Epidermal melanocyte (primary cell): ENCODE measurements at regions not wholly inside any gene's neighbourhood (a gene's known extent, or its start where the extent isn't known, plus 50 kb on each side); places are given as distances from the start of the nearest gene placed in this dataset.
A peak's percentile ranks its signal among the peaks of the same experiment; 100 is the strongest.

Experiments
- DNase-seq: peaks from one replicate; pipeline ENCODE4 v3.0.0; 2011; ENCODE audit warnings: low spot score; ENCODE audit not compliant: insufficient read length

DNA sequence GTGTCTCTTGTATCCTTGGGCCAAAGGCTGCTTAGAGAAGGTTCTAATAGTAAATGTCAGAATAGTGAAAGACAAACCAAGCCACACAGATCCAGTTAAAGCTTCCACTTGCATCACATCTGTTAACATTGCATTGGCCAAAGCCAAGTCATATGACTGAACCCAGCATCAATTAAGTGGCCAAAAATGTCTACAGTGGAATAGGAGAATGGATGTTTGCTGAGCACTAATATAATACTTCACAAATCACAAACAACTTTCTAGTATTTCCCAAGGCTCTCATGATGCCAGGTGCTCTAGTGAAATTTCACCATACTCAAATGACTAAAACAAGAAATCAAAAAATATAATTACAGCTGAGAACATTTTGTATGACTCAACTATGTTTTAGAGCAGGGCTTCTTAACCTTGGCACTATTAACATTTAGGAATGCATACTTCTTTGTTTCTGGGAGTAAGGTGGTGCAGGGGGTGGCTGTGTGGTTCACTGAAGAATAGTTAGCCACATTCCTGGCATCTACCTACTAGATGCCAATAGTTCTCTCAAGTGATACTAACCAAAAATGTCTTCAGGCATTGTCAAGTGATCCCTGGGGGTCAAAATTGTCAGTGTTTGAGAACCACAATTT, 148.0 kb upstream of the SPTLC3 start:
- DNase-seq, result no peak

GRCh38 chr20:12869669-12870068, 139.1 kb upstream of the SPTLC3 start:
- no peak for DNase-seq

GRCh38 chr20:12870588-12870987, 138.2 kb upstream of the SPTLC3 start:
- no peak for DNase-seq

DNA sequence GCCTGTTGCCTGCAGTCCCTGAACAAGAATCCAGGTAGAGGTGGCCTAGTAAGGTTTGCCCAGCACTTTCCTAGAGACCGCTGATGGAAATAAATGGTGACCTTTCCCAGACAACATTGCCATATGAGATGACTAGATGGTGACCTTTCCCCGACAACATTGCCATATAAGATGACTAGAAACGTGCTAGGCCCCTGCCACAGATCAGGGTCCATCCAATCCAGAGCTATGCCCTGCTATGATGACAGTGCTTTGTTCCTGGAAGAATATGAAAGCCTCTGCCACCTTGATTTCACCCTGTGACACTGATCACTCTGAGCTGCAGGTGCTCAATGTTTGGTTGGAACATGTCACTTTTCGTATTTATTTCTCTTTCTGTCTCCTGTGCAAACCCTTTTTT, 133.8 kb upstream of the SPTLC3 start:
- DNase-seq, result no peak

GRCh38 chr20:12875510-12875909, 133.3 kb upstream of the SPTLC3 start:
- DNase-seq, result no peak

DNA sequence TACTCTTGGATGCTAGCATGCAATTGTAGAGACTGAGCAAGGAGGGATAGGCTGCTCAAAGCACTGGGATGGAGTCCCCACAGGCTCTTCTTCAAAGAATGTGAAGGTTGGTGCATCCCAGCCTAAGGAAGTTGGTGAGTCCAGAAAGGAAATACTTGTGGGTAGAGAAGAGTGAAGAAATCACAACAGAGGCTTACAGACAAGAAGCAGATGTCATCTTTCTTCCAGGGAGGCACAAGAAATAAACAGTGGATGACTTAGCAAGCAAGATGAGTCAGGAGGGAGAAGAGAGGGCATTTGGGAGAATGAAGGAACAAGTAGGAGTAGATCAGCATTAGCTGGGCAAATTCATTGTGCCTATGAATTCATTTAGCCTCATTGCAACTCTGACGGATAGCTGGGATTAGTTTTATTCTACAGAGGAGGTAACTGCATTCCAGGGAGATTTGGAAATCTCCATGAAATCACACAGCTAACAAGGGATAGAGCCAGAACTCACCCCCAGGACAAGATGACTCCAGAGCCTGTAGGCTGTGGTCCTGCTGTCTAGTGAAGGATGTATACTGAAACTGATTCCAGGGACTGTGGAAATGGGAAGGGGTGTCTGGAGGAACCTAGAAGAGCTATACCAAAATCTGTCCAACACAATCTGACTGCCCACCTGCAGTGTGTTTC, 125.8 kb upstream of the SPTLC3 start:
- DNase-seq, result peak; percentile 34

DNA sequence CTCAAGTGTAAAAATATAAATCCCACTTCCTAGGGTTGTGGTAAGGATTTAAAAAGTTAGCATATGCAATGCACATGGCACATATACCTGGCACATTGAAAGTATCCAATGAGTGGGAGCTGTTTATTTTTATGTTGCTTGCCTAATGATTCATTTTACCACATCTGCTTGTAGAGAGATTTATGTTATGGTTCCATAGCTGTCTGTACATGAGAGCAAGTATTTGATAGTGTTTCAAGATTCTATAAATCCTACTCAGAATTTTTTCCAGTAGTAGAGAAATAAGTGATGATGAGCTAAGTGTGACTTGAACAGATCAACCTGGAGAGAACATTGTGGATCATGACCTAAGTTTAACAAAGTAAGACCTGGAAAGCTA, 125.3 kb upstream of the SPTLC3 start:
- no peak for DNase-seq

- no peak for DNase-seq
These were observed 122.0 kb upstream of the SPTLC3 start for GRCh38 chr20:12886618-12887363.

- DNase-seq, result no peak
These were observed 117.1 kb upstream of the SPTLC3 start for GRCh38 chr20:12891643-12892042.

DNA sequence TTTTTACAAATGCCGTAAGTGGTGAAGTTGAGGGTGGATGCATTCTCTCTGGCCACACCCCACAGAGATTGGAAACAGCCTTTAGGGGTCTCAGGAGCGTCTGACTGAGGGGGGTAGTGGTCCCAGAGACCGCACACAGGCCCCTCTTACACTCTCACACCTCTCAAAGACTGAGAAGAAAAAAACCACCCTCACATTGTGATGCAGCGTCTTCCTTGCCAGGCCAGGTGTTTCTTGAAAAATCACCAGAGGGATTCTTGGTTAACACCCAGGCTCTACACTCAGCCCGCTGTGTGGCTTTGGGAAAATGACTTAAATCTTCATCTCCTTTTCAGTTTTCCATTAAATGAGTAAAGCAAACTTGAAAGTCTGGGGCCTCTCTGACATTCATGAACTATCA, 115.8 kb upstream of the SPTLC3 start:
- no peak for DNase-seq

GRCh38 chr20:12893653-12894052, 115.1 kb upstream of the SPTLC3 start:
- DNase-seq, result no peak

DNA sequence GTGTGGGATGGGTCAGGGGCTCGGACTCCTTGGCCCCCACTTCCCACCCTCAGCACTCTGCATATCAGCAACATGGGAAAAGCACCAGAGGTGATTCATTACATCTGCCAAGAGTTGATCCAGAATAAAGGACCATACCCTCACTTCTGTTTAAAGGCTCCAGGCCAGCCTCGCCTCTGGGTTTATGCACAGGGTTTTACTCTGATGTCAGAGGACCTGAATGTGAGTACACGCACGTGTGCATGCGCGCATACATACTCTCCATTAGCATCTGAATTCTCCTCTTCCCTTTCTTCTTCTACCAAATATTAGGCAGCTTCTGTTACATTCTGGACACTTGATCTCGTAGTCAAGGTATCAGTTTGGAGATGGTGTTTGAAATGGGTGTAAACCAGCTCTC, 114.7 kb upstream of the SPTLC3 start:
- DNase-seq, result no peak

DNA sequence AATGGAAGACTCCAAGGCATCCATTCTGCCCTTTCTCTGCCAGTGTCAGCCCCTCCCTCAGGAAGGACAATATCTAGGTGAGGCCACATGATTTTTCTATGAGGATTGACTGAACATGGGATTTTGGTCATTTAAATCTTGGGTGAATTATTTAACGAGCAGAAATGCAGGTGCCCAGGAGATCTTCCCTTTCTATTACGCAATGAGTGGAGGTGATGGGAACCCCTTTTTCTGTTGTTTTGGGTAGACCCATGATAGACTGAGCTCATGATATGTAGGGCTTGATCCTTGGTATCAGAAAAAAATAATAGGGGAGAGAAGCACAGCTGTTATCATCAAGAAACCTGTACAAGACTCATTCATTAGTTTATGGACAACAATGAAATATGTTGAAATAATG, 112.6 kb upstream of the SPTLC3 start:
- DNase-seq, result no peak

DNA sequence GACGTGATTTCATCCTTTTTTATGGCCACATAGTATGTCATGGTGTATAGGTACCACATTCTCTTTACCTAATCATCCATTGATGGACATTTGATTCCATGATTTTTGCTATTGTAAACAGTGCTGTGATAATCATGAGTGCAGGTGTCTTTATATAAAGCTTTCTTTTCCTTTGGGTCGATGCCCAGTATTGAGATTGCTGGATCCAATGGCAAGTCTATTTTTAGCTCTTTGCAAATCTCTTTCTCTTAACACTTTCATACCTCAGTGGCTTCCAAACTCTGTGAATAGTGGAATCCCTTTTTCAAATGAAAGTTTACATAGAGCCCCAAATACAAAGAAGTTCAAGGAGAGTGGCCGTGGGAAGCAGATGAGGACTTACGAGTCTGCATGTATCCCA, 105.8 kb upstream of the SPTLC3 start:
- no peak for DNase-seq

- DNase-seq, result no peak
These were observed 102.4 kb upstream of the SPTLC3 start for GRCh38 chr20:12906361-12906760.

DNA sequence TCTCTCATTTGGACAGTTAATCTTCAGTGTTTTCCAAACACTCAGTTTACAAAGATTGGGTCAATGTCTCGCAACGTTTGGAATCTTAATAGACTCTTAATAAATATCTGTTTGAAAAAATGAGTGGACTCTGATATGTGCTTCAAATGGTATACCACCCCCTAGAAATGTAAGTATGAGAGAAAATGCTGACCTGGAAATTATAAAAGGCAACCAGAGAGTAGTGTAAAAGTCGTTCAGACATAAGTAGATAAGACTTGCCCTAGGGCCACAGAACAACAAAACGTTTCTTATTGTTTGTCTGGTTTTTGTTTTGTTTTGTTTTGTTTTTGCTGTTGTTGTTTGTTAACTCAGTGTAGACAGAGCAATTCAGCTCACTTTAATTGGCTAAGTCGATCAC, 97.4 kb upstream of the SPTLC3 start:
- DNase-seq, result no peak

GRCh38 chr20:12913781-12914443, 94.9 kb upstream of the SPTLC3 start:
- no peak for DNase-seq

- DNase-seq, result no peak
These were observed 94.0 kb upstream of the SPTLC3 start for GRCh38 chr20:12914804-12915203.

- no peak for DNase-seq
These were observed 92.1 kb upstream of the SPTLC3 start for GRCh38 chr20:12916699-12917098.

DNA sequence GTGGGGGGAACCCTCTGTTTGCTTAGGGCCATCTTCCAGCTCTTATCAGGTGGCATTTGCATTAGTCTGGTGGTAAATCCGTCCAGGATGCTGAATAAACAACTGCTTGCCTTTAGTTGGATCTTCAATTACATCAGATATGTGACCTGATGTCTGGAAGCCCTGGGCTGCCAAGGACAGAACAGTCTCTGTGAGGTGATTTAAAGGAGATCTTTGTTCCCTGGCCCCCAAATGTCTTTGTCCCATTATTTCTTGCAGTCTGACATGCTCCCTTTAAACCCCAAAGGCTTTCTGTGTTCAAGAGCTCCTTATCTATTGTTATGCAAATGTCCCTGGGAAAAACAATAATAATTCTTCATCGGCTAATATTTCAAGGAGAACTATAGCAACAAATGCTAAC, 84.6 kb upstream of the SPTLC3 start:
- DNase-seq, result no peak

DNA sequence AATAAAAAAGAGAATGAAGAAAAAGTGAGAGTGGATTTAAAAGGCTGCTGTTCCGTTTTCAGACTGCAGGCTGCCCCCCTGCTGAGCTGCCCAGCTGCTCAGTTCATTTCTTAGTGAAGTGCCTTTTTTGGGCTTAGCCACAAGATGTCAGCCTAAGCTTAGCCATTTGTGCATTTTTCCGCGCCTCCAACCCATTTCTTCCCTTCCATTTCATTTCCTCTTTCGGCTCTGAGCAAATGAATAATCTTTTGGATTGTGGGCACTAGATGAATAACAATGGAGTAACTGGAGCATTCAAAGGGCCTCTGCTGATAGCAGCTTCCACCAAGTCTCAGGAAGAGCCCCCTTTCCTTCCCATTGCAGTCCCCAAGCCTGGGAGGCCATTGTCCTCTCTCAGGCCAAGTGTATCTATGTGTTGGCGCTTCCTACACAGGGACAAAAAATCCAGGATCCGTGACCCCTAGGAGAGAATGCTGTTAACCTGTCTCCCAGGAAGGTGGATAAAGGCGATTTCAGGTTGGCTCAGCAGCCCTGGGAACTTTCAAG, 83.5 kb upstream of the SPTLC3 start:
- peak; percentile 78 for DNase-seq
